ENCODE measurements at regions not wholly inside any gene's neighbourhood (a gene's known extent, or its start where the extent isn't known, plus 50 kb on each side); places are given as distances from the start of the nearest gene placed in this dataset.

DNA sequence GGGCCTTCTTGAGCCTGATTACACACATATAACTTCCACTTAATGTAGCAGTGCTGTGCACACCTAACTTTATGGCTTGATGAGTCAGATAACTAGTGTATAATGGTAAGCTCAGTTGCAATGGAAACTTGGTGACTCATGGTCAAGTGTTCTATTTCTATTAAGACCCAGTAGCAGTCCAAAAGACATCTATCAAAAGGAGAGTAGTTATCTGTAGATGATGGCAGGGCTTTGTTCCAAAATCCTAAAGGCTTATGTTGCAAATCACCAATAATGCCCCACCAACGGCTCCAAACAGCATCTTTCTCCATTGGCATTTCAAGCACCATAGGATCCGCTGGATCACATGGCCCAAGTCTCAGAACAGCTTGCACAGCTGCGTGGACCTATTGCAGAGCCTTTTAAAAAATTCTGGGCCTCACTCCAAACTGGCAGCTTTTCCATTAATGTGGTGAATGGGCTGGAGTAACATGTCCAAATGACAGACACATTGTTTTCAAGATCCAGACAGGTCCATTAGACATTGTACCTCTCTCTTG is 566.8 kb upstream of the USP24 start:
- no peak for TF ChIP-seq TCF12 (IDR thresholded peaks at IDR 0.05; ENCODE audit: low read depth)
- no peak for TF ChIP-seq ZBTB7A (IDR thresholded peaks at IDR 0.05; ENCODE audit: low read depth)
- TF ChIP-seq EP300 (IDR thresholded peaks at IDR 0.05; ENCODE audit: borderline replicate concordance), result no peak
- no peak for TF ChIP-seq RAD21 (IDR thresholded peaks at IDR 0.05; ENCODE audit: low read depth)
- no peak for TF ChIP-seq FOXM1 (IDR thresholded peaks at IDR 0.05; ENCODE audit: borderline replicate concordance, low read depth)
- TF ChIP-seq TEAD4 (IDR thresholded peaks at IDR 0.05), result no peak

DNA sequence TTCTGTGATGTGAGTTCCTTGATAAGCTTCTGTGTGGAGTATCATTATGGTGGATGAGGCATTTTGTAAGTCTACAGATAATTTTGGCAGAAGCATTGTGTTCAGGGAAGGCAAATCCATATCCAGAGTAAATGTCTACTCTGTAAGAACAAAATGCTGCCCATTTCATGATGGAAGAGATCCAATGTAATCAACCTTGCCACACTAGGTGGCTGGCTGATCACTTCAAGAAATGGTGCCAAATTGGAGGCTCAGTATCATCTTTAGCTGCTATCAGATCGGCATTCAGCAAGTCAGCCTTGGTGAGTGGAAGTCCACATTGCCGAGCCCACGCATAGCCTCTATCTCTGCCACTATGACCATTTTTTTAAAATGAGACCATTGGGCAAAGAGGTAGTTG is 565.8 kb upstream of the USP24 start:
- TF ChIP-seq, protein P1, sequence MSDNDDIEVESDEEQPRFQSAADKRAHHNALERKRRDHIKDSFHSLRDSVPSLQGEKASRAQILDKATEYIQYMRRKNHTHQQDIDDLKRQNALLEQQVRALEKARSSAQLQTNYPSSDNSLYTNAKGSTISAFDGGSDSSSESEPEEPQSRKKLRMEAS (IDR thresholded peaks at IDR 0.05), result no peak
- TF ChIP-seq RAD21 (IDR thresholded peaks at IDR 0.05; ENCODE audit: low read depth) (no peak), EP300 (IDR thresholded peaks at IDR 0.05; ENCODE audit: borderline replicate concordance) (no peak), CREB1 (IDR thresholded peaks at IDR 0.05; ENCODE audit: low read depth) (no peak), CEBPB (IDR thresholded peaks at IDR 0.05) (no peak)

DNA sequence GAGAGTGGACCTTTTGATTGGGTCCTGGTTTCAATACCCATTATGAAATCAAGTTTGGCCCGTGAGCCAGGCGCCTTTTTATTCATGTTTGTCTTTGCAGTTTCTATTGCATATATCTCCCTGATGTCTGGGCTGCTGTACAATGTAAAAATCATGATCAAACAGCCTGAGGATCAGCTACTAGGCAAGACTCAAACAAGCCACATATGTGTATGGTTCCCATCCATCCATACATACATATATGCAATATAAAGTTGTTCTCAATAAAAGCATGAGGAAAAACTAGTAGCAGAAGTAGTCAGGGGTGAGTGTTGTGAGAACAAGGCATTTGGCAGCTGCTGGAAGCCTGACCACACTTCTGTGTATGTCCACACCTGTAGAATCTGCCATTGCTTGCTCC is 562.4 kb upstream of the USP24 start:
- no peak for TF ChIP-seq CEBPB (IDR thresholded peaks at IDR 0.05)
- no peak for TF ChIP-seq TCF12 (IDR thresholded peaks at IDR 0.05; ENCODE audit: low read depth)
- TF ChIP-seq EP300 (IDR thresholded peaks at IDR 0.05; ENCODE audit: borderline replicate concordance), result no peak
- TF ChIP-seq, protein P1 (IDR thresholded peaks at IDR 0.05), result no peak

DNA sequence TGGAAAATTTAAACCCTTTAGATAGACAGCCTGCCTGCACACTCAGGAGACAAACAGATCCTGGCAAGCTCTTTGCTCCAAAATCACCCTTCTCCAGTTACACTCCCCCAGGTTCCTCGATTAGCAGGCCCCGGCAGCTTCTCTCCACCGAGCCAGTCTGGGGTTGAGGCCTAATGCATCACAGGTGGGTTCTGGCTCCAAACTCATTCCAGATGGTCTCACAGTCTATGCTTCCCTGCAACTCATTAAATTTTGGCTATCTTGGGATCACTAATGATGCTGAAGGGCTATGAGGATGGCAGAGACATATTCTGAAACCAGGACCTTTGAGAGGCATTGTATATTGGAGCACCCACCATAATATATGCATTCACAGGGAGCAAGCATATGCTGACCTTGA is 559.8 kb upstream of the USP24 start:
- TF ChIP-seq NFIC (IDR thresholded peaks at IDR 0.05) (no peak), TCF12 (IDR thresholded peaks at IDR 0.05; ENCODE audit: low read depth) (no peak), EGR1 (IDR thresholded peaks at IDR 0.05) (no peak), CEBPB (IDR thresholded peaks at IDR 0.05) (no peak)
- TF ChIP-seq, protein P1 (IDR thresholded peaks at IDR 0.05), result no peak

DNA sequence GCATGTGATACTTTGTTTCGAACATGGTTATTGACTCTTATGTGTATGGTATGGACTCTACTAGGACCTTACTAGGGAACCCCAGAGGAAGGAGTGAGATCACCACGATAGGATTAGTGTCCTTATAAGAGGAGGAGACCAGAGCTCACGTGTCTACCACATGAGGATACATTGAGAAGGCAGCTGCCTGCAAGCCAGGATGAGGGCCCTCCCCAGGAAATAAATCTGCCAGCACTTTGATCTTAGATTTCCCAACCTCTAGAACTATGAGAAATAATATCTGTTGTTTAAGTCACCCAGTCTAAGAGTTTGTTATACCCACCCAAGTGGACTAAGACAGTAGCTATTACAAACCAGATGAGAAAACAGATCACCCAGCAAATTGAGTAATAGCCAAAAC is 559.3 kb upstream of the USP24 start:
- TF ChIP-seq, protein P1 (IDR thresholded peaks at IDR 0.05), result no peak
- TF ChIP-seq CEBPB (IDR thresholded peaks at IDR 0.05), result no peak

DNA sequence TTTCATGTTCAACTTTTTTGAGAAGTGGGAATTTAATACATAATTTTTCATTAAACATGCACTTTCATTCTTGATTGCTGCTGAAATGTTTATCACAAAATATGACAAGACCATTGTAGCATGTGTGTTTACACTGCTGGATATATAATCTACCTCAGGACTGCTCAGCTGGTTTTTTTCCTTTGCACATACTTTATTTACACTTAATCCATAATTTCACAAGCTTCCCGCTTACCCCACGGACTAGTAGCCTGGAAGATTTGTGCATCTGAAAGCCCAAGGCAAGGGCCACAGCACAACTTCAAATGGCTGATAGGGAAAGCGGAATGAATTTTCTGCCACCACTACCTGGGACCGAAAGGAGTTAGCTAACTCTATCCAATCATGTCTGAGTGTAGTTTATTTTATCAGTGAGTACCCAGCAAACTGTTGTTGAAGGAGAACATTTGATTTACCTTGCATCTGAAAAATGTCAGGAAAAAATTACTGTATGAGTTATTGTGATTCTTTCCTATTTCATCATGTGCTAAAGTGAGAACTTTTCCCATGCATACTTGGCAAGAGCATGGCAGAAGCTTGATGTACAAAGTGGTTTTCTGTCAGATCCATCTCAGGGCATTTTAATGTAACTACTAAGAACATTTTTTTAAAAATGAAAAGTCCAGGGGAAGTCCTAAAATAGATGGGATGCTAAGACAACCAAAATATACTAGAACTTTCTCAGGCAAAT is 558.2 kb upstream of the USP24 start:
- TF ChIP-seq TAF1 (IDR thresholded peaks at IDR 0.05; ENCODE audit: low read depth), result no peak
- TF ChIP-seq TCF12 (IDR thresholded peaks at IDR 0.05; ENCODE audit: low read depth), result no peak
- TF ChIP-seq YY1 (IDR thresholded peaks at IDR 0.05; ENCODE audit: low read depth), result no peak
- no peak for TF ChIP-seq EGR1 (IDR thresholded peaks at IDR 0.05)
- TF ChIP-seq, protein P2, sequence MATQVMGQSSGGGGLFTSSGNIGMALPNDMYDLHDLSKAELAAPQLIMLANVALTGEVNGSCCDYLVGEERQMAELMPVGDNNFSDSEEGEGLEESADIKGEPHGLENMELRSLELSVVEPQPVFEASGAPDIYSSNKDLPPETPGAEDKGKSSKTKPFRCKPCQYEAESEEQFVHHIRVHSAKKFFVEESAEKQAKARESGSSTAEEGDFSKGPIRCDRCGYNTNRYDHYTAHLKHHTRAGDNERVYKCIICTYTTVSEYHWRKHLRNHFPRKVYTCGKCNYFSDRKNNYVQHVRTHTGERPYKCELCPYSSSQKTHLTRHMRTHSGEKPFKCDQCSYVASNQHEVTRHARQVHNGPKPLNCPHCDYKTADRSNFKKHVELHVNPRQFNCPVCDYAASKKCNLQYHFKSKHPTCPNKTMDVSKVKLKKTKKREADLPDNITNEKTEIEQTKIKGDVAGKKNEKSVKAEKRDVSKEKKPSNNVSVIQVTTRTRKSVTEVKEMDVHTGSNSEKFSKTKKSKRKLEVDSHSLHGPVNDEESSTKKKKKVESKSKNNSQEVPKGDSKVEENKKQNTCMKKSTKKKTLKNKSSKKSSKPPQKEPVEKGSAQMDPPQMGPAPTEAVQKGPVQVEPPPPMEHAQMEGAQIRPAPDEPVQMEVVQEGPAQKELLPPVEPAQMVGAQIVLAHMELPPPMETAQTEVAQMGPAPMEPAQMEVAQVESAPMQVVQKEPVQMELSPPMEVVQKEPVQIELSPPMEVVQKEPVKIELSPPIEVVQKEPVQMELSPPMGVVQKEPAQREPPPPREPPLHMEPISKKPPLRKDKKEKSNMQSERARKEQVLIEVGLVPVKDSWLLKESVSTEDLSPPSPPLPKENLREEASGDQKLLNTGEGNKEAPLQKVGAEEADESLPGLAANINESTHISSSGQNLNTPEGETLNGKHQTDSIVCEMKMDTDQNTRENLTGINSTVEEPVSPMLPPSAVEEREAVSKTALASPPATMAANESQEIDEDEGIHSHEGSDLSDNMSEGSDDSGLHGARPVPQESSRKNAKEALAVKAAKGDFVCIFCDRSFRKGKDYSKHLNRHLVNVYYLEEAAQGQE (IDR thresholded peaks at IDR 0.05; ENCODE audit: low read depth), result no peak
- TF ChIP-seq FOXM1 (IDR thresholded peaks at IDR 0.05; ENCODE audit: borderline replicate concordance, low read depth), result no peak
- TF ChIP-seq RAD21 (IDR thresholded peaks at IDR 0.05; ENCODE audit: low read depth), result no peak
- TF ChIP-seq, protein P3, sequence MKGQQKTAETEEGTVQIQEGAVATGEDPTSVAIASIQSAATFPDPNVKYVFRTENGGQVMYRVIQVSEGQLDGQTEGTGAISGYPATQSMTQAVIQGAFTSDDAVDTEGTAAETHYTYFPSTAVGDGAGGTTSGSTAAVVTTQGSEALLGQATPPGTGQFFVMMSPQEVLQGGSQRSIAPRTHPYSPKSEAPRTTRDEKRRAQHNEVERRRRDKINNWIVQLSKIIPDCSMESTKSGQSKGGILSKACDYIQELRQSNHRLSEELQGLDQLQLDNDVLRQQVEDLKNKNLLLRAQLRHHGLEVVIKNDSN (IDR thresholded peaks at IDR 0.05), result no peak
- TF ChIP-seq CEBPB (IDR thresholded peaks at IDR 0.05), result no peak
- TF ChIP-seq CREB1 (IDR thresholded peaks at IDR 0.05; ENCODE audit: low read depth), result no peak
- TF ChIP-seq TEAD4 (IDR thresholded peaks at IDR 0.05), result no peak
- TF ChIP-seq ZBTB7A (IDR thresholded peaks at IDR 0.05; ENCODE audit: low read depth), result no peak
- TF ChIP-seq EP300 (IDR thresholded peaks at IDR 0.05; ENCODE audit: borderline replicate concordance), result no peak
- TF ChIP-seq, protein P1 (IDR thresholded peaks at IDR 0.05), result no peak
- TF ChIP-seq NFIC (IDR thresholded peaks at IDR 0.05), result no peak

DNA sequence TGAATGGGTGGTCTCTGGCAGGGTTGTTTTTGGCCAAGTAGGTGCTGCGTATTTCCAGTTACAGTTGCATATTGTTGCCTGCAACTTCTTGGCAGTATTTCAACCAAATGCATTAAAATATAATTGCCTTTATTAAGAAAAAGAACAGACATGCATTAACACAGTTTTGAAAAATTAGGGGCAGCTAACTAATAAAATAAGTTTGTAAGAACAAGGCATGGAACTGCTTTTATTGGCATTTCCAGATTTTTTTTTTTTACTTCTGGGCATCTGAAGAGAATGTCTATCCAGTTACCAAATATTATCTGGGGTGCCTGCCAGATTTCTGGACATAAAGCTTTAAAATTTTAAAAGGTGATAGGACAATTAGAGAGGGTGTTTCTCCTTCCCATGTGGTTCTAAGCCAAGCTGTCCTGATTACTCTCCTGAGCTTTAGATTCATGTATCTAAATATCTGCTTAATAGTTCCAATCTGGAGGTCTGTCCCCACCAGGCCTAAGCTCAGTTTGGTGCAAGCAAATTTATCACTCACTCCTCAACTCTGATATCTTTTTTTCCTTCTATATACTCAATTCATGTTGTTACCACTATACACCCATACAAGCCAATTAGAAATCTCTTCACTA is 553.3 kb upstream of the USP24 start:
- TF ChIP-seq, protein P2 (IDR thresholded peaks at IDR 0.05; ENCODE audit: low read depth), result no peak
- TF ChIP-seq CEBPB (IDR thresholded peaks at IDR 0.05) (no peak), TEAD4 (IDR thresholded peaks at IDR 0.05) (no peak), CREB1 (IDR thresholded peaks at IDR 0.05; ENCODE audit: low read depth) (no peak), TAF1 (IDR thresholded peaks at IDR 0.05; ENCODE audit: low read depth) (no peak), ZBTB7A (IDR thresholded peaks at IDR 0.05; ENCODE audit: low read depth) (no peak), YY1 (IDR thresholded peaks at IDR 0.05; ENCODE audit: low read depth) (no peak), RAD21 (IDR thresholded peaks at IDR 0.05; ENCODE audit: low read depth) (no peak)
- TF ChIP-seq, protein P1 (IDR thresholded peaks at IDR 0.05), result no peak
- TF ChIP-seq, protein P3 (IDR thresholded peaks at IDR 0.05), result no peak
